Heart right ventricle (tissue), 16 donors: ENCODE measurements at regions not wholly inside any gene's neighbourhood (a gene's known extent, or its start where the extent isn't known, plus 50 kb on each side); places are given as distances from the start of the nearest gene placed in this dataset.

Experiments used
- ATAC-seq, 8 donors: fragments of 200-7000 bp; cut with Tn5 transposase; one replicate each; pipeline ENCODE4 v1.9.1; 2020; ENCODE audit warnings: mild to moderate bottlenecking in 8 of 8, moderate library complexity in 8 of 8, moderate number of reproducible peaks in 1 of 8
- DNase-seq, 2 donors: peaks; one replicate each; pipeline ENCODE4 v3.0.0-alpha.2; 2020
- H3K27ac ChIP-seq, 10 donors: fragments of 200-600 bp; sonication (generic) in 2 of 10; one replicate each; pipeline versions ENCODE4 v1.5.0 to v1.8.0; 2020 to 2022; ENCODE audit warnings: mild to moderate bottlenecking in 3 of 10
- H3K27me3 ChIP-seq, 7 donors: fragments of 200-600 bp; one replicate each; pipeline ENCODE4 v1.8.0; 2021 to 2022; ENCODE audit warnings: mild to moderate bottlenecking in 2 of 7
- H3K36me3 ChIP-seq, 9 donors: fragments of 200-600 bp; sonication (generic) in 1 of 9; one replicate each; pipeline versions ENCODE4 v1.5.0 to v1.8.0; 2020 to 2022; ENCODE audit warnings: mild to moderate bottlenecking in 2 of 9
- H3K4me1 ChIP-seq, 9 donors: fragments of 200-600 bp; sonication (generic) in 1 of 9; one replicate each; pipeline versions ENCODE4 v1.5.0 to v1.8.0; 2020 to 2022; ENCODE audit warnings: mild to moderate bottlenecking in 4 of 9
- H3K4me3 ChIP-seq, 10 donors: fragments of 200-600 bp; sonication (generic) in 2 of 10; one replicate each; pipeline versions ENCODE4 v1.5.0 to v1.8.0; 2020 to 2022; ENCODE audit warnings: mild to moderate bottlenecking in 7 of 10, moderate library complexity in 2 of 10
- H3K9me3 ChIP-seq, 11 donors: fragments of 200-600 bp in 10 of 11; sonication (generic) in 2 of 11; one replicate each; pipeline versions ENCODE4 v1.5.0 to v1.8.0; 2013 to 2022; ENCODE audit warnings: mild to moderate bottlenecking in 2 of 11, control low read depth in 1 of 11, moderate library complexity in 1 of 11
- WGBS, 2 donors: extraction: QIAGEN DNeasy Blood & Tissue Kit; methylation state at CpG; one replicate each; pipeline ENCODE4 v1.1.7; 2013; ENCODE audit warnings: inconsistent platforms in 1 of 2; 5-methylcytosine and 5-hydroxymethylcytosine counted together
- intact Hi-C, 10 donors: fragments of 100-400 bp; cut with DNase I; formaldehyde crosslinking; loops; one replicate each; pipeline versions ENCODE4 v1.11.1 to v1.14.2; 2022
- TF ChIP-seq, protein P1 (sequence below), 9 donors: fragments of 200-600 bp; sonication (generic) in 2 of 9; IDR thresholded peaks; one replicate each; pipeline versions ENCODE4 v1.5.0 to v1.8.0; 2021 to 2022; ENCODE audit warnings: antibody characterized with exemption in 9 of 9, mild to moderate bottlenecking in 5 of 9, moderate library complexity in 1 of 9
- donor health status: Arrhythmogenic right ventricular cardiomyopathy.
- donor health status: ischemic (EF 13 %, LVEDD 7.1; RV severe dilation, severe dysfunction).
- donor health status: healthy with polysubstance abuse.
- donor health status: DM: no; HTN: yes; CAD: no.
- donor health status: DM: no; HTN: no; CAD: no.
- donor health status: ischemic (EF 25% LVEDD 6.9; RV normal size, moderate dysfunction).
- donor health status: ischemic (EF 25% LVEDD 5.7; RV mildly dilated, moderate dysfunction).
- donor health status: healthy.
- donor health status: DM: yes; HTN: yes; CAD: no.
- donor health status: Ischemic cardiomyopathy.
- donor health status: ischemic (EF 35%, LVEDD 5.7; RV mildly dilated, moderate dysfunction).
- donor health status: nonischemic (EF 11% LVEDD 7.7; RV severe dilation, severe dysfunction).
- donor health status: DM: yes; HTN: yes; CAD: no.
- donor health status: PGD.
- donor health status: ischemic (EF 29% LVEDD 5.4; RV normal size, mild dysfunction).
- donor health status: nonischemic (EF 23%, LVEDD 6.1; RV moderate dilation, normal function).

DNA sequence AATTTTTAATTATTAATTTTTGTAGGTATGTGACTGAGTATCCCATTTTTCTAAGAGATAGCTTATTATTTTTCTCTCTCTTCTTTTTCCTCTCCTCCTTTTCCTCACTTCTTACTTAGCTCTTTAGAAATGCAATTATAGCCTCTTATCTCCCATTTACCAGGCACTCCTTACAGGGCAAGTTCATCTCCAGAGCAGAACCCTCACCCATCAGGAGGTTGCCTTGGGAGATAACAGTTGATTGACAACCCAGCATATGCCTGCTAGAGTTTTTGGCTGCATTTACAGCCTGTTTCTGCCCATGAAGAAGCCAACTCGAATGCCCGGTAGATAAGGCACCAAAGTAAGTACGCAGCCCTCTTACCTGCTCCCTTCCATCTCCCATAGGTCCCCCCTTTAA, 572.9 kb upstream of the ZFP42 start:
- 27 to 41% methylated on average over 3 of the region's 3 CpGs for WGBS, 2 donors
- no peak for ATAC-seq
- Histone ChIP-seq H3K9me3 (peaks cover 0 to 10% (median 0%) of the 10 kb centered on the region in 11 donors), H3K4me3 (no peak overlapping the region), H3K4me1 (no peaks in the 10 kb centered on the region), H3K36me3 (no peaks in the 10 kb centered on the region), H3K27ac (no peak overlapping the region), H3K27me3 (no peaks in the 10 kb centered on the region)
- TF ChIP-seq, protein P1, sequence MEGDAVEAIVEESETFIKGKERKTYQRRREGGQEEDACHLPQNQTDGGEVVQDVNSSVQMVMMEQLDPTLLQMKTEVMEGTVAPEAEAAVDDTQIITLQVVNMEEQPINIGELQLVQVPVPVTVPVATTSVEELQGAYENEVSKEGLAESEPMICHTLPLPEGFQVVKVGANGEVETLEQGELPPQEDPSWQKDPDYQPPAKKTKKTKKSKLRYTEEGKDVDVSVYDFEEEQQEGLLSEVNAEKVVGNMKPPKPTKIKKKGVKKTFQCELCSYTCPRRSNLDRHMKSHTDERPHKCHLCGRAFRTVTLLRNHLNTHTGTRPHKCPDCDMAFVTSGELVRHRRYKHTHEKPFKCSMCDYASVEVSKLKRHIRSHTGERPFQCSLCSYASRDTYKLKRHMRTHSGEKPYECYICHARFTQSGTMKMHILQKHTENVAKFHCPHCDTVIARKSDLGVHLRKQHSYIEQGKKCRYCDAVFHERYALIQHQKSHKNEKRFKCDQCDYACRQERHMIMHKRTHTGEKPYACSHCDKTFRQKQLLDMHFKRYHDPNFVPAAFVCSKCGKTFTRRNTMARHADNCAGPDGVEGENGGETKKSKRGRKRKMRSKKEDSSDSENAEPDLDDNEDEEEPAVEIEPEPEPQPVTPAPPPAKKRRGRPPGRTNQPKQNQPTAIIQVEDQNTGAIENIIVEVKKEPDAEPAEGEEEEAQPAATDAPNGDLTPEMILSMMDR (IDR thresholded peaks at IDR 0.05), result no peak
- no peak for DNase-seq
- intact Hi-C loops, result no loop called here

- intact Hi-C loops, result no loop called here
- 71 to 80% methylated on average over 1 of the region's 1 CpG for WGBS, 2 donors
- Histone ChIP-seq H3K9me3 (peaks cover 0 to 6% (median 0%) of the 10 kb centered on the region in 11 donors), H3K27me3 (no peaks in the 10 kb centered on the region), H3K4me1 (no peaks in the 10 kb centered on the region), H3K36me3 (no peaks in the 10 kb centered on the region), H3K4me3 (no peak overlapping the region), H3K27ac (no peak overlapping the region)
- TF ChIP-seq, protein P1 (IDR thresholded peaks at IDR 0.05), result no peak
- ATAC-seq (no peak), DNase-seq (no peak)
Measured at GRCh38 chr4:187424636-187425035, 570.9 kb upstream of the ZFP42 start.

DNA sequence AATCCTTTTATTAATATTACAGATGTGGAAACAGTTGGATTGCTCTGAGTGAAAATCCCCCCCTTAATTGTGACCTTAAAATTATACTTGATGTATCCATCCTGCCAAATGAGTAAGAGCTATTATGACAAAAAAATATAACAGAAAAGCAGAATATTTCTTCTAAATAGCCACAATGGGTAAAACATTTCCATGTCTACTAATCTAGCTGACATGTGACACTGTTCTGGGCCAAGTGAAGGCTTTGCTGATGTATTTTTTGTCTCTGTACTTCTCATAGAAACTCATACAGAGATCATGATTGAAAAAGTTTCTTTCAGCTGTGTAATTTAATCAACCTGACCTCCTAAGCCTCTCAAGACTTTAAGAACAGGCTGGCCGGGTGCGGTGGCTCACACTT, 569.1 kb upstream of the ZFP42 start:
- Histone ChIP-seq H3K36me3 (no peaks in the 10 kb centered on the region), H3K27ac (no peak overlapping the region), H3K27me3 (no peaks in the 10 kb centered on the region), H3K4me1 (no peaks in the 10 kb centered on the region), H3K9me3 (peaks cover 0 to under 1% (median 0%) of the 10 kb centered on the region in 11 donors), H3K4me3 (no peak overlapping the region)
- ATAC-seq (no peak), DNase-seq (no peak)
- intact Hi-C loops, result no loop called here
- TF ChIP-seq, protein P1 (IDR thresholded peaks at IDR 0.05), result no peak
- WGBS, 2 donors, result 88 to 95% methylated on average over 2 of the region's 2 CpGs

- DNase-seq (no peak), ATAC-seq (no peak)
- Histone ChIP-seq H3K4me3 (no peak overlapping the region), H3K4me1 (no peaks in the 10 kb centered on the region), H3K9me3 (peaks cover 0 to 7% (median 0%) of the 10 kb centered on the region in 11 donors), H3K27me3 (no peaks in the 10 kb centered on the region), H3K27ac (no peak overlapping the region), H3K36me3 (no peaks in the 10 kb centered on the region)
- intact Hi-C loops, result no loop called here
- WGBS, 2 donors, result 81 to 85% methylated on average over 7 of the region's 7 CpGs
- TF ChIP-seq, protein P1 (IDR thresholded peaks at IDR 0.05), result no peak
Measured at GRCh38 chr4:187432310-187432709, 563.3 kb upstream of the ZFP42 start.
